DMS 273 treated with DMSO at 0.1 percent for 48 hours (cell line): ENCODE measurements at regions not wholly inside any gene's neighbourhood (a gene's known extent, or its start where the extent isn't known, plus 50 kb on each side); places are given as distances from the start of the nearest gene placed in this dataset.
"Not testable (repeated sequence)": the region's sequence is repeated elsewhere in the genome, so short reads cannot be mapped to it uniquely, and the experiment has no call there.

Source experiments
- DNase-seq: peaks from one replicate; lab custom pipeline; 2025; lab: John Stamatoyannopoulos, UW

DNA sequence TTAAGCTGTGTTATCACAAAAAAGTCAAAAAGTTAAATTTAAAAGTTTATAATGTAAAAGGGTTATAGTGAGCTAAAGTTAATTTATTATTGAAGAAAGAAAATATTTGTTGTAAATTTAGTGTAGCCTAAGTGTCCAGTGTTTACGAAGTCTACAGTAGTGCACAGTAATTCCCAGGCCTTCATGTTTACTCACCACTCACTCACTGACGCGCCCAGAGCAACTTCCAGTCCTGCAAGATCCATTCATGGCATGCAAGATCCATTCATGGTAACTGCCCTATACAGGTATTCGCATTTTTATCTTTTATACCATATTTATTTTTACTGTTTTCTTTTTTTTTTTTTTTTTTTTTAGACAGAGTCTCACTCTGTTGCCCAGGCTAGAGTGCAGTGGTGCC is 69.5 kb downstream of the TPRA1 start:
- DNase-seq, result no peak

DNA sequence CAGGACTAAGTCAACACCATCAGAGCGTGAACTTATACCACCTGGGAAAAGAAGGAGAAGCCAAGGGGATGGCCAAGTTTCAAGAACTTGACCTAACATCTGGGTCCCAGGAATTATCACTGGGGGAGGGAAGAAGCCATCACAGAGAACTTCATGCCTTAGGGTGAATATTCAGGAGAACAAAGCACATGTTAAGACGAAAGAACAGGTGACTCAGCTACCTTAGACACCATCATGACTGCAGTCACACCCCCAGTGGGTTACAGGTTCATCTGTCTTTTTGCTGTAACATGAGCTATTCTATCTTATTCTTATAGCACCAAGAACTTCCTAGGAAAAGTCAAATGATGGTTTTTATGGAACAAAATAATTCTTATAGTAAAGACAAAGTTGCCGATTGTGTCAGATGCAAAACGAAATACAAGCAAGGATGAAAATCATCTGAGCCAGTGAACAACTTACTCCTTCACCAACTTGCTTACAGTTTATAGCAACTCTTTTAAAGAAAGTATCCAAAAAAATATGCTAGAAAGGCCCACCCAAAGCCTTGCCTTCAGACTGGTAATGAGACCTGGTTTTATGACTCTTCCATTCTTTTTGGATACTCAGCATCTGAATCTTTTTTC is 72.0 kb downstream of the TPRA1 start:
- DNase-seq, result no peak

DNA sequence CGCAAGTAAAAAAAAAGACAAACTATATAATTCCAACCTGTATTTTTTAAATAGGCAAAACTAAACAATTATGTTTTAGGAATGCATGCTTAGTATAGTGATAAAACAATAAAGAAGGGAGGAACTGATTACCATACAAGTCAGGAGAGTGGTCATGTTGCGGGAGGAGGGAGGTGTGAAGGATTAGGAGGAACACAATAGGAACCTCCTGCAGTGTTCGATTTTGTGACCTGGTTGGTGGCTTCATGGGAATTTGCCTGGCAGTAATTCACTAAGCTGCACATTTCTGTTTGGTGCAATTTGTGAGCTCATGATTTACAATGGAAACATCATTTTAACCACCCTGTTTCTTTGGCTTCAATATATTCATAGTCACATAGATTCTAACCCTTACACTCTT is 78.3 kb downstream of the TPRA1 start:
- DNase-seq, result no peak

DNA sequence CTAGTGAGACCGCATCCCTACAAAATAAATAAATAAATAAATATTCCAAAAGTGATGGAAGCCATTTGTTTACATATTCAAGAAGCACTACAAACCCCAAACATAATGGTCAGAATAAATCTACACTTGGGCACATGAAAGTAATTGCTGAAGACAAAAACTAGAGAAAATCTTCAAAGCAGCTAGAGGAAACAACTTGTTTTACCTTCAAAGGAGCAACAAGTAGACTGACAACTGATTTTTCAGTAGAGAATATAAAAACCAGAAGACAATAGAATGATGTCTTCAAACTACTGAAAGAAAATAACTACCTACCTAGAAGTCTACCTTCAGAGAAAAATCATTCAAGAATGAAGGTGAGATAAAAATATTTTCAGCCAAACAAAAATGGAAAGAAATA is 89.4 kb downstream of the TPRA1 start:
- DNase-seq, result no peak

DNA sequence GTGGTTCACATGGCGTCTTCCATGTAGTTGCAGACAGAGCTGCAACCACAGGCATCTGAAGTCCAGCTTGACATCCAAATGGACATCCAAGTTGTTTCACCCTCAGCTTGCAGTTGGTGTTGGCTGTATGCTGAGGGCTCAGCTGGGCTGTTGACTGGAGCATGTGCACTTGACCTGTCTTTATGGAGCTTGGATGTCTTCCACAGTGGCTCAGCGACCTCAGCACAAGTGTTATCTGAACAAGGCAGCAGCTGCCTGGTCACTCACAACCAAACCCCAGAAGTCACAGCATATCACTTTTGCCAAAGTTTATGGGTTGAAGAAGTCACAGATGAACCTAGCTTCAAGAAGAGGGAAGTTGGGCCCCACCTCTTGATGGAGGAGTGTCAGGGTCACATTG is 92.9 kb downstream of the TPRA1 start:
- DNase-seq, result no peak

DNA sequence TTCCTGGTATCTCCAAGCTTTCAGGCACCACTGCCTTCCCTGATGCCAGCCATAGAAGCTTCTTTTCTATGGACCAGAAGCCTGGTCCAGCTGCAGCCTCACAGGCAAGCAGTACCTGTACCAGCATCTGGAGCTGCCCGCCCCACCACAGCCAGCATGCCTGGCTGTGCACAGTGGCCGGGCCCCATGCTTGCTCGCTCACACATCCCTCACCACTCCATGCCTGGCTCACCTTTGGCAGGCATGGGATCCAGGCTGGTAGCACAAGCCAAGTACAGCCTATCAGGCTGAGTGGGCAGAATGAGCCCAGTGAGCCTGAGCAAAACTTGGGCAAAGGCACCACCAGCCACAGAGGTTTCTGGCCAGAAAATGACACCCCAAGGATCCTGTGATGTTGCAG is 93.4 kb downstream of the TPRA1 start:
- DNase-seq, result no peak

DNA sequence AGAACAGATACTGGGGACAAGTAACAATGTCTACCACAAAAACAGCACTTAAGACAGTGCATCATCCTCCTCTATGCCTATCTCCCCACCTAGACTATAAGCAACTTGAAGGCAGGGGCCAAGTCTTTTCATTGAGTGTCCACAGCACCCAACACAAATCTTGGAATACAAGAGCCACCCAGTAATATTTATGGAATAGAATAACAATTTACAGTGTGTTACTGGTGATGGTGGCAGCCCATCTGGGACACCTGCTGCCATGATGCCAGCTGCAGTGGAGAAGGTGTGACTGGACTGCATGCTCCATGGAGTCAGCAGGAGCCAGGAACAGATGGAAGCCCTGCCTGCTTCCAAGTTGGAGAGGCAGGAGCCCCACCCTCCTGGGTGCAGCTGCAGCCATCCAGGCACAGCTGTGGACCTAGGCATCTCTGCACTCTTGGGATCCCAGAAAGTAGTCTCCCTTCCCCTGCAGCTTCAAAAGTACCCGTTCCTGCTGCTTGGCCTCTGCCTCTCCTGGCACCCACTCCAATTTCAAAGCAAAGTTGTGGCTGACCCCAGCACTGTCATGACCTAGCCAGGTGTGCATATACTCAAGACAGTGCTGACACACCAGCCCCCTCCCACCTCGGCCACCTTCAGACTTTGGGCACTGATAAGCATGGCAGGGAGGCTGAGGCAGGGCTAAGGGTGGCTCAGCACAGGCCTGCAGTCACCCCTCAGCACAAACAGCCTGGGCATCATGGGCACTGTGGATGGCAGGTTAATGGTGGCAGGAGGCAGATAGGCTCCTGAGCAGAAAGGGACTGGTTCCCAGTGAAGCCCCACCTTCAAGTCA is 94.5 kb downstream of the TPRA1 start:
- DNase-seq, result peak; percentile 15

DNA sequence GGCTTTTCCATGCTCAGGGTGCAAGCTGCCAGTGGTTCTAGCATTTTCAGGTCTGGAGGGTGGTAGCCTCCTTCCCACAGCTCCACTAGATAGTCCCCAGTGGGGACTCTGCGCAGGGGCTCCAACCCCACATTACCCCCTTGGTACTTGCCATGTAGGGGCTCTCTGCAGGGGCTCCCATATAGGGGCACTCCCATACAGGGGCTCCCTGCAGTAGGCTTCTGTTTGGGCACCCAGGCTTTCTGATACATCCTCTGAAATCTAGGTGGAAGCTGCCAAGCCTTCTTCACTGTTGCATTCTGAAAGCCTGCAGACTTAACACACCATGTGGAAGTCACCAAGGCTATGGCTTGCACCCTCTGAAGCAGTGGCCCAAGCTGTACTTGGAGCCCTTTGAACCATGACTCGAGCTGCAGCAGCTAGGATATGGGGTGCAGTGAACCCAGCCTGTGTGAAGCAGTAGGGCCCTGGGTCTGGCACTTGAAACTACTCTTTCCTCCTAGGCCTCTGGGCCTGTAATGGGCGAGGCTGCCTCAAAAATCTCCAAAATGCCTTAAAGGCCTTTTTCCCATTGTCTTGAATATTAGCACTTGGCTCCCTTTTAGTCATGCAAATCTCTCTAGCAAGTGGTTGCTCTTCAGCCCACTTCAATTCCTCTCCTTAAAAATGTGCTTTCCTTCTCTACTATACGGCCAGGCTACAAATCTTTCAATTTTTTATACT is 96.4 kb downstream of the TPRA1 start:
- no peak for DNase-seq

DNA sequence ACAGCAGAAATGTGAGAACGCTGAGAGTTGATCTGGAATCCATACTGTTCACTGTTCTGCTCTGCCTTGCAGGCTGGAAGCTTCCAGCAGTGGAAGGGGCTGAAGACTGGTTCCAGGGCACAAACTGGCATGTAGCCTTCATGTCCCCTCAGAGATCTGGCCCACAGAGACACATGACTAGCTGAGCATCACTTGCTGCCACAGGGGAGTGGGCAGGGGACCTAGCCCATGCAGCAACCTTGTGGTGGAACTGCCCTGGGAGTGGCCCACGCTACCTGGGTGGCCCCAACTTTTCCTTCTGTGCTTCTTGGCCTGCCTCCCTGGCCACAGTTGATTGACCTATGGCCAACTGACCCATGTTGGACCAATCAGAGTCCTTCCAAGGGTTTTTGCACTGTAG is 98.1 kb downstream of the TPRA1 start:
- no peak for DNase-seq

DNA sequence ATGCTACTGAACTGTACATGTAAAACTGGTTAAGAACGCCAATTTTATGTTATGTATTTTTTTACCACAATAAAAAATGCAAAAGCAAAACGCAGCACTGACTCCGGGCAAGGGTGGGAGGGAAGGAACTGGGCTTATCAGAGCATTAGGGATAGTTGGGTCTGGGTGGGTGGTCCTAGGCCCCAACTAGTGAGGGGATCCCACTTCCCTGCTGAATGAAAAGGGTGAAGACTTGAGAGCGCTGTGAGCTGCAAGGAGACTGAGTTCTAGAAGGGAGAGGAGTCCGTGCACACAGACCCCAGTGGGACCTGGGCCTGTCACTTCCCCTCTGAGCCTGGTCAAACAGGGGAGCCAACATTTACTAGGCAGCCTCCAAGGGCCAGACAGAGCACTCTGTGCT is 98.6 kb downstream of the TPRA1 start:
- DNase-seq, result no peak

DNA sequence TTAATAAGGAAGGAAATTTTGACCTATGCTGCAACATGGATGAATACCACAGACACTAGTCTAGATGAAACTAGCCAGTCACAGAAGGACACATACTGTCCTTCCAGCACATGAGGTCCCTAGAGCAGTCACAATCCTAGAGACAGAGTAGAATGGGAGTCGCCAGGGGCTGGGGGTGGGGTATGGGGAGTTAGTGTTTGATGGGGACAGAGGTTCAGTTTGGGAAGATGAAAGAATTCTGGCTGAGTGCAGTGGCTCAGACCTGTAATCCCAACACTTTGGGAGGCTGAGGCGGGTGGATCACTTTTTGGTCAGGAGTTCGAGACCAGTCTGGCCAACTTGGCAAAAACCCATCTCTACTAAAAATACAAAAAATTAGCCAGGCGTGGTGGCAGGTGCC is 99.2 kb downstream of the TPRA1 start:
- no peak for DNase-seq

DNA sequence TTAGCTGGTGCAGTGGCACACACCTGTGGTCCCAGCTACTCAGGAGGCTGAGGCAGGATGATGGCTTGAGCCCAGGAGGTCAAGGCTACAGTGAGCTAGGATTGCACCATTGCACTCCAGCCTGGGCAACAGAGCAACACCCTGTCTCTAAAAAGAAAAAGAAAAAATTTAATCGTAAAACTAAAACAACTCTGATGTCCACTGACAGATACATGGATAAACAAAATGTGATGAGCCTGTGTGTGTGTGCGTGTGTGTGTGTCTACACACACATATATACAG is 99.6 kb downstream of the TPRA1 start:
- not testable (repeated sequence) for DNase-seq

DNA sequence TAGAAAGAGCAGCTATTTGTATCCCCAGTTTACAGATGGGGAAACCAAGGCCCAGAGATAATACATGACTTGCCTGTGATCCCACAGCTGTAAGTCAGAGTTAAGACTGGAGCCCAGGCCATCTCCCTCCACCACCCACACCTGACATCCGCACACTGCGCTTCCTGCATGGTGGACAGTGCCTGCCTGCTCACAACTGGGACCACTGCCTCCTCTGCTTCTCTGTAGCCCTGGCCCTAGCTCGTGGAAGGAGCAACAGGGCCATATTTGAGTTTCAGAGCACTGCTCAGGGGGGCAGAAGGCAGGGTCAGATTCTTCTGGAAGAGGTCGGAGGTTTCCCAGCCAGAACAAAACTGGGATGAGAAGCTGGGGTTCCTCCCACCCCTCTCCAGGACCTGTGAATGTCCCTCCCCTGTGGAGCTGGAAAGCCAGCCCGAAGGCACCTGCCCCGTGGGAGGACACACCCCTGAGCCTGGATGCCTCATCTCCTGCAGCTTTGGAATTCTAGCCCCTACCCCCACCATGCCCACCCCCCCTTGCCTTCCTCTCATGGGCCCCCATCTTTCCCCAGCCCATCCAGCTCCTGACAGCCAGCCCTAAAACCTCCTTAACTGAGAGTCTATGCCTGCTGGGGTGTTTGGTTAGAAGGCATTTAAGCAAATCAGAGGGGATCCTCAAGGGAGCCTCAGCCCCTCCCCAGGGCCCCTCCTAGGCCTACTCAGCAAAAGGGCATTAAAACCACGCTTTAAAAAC is 100.1 kb downstream of the TPRA1 start:
- no peak for DNase-seq

DNA sequence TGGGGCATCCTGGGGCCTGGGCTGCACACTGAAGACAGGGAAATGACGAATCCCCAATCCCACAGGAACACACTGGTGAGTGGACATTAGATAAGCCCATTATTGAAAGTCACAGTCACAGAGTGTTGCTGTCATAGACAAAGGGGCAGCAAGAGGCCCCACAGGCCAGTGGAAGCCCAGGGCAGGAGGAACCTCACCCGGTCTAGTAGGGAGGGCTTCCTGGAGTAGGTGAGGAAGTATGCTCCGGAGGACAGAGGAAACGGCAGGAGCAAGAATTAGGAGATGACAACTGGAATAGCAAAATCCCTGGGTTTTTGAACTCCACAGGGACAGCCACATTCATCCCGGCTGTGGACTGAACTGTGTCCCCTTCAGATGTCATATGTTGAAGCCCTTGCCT is 101.2 kb downstream of the TPRA1 start:
- DNase-seq, result no peak

DNA sequence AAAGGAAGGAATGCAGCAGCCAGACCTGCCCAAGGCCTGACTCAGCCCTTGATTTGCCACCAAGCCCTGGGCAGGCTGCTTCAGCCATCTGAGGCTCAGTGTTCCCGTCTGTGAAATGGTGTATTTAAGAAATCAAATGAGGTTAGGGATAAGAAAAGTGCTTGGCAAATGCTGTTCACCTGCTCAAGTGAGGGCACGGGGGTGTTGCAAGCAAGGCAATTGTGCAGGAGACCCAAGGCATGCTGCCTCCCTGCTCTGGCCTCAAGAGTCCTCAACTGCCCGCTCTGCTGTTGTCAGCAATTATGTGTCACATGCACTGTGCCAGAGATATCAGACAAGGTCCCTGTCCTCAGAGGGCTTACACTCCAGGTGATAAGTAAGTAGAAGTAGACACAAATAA is 101.8 kb downstream of the TPRA1 start:
- no peak for DNase-seq

DNA sequence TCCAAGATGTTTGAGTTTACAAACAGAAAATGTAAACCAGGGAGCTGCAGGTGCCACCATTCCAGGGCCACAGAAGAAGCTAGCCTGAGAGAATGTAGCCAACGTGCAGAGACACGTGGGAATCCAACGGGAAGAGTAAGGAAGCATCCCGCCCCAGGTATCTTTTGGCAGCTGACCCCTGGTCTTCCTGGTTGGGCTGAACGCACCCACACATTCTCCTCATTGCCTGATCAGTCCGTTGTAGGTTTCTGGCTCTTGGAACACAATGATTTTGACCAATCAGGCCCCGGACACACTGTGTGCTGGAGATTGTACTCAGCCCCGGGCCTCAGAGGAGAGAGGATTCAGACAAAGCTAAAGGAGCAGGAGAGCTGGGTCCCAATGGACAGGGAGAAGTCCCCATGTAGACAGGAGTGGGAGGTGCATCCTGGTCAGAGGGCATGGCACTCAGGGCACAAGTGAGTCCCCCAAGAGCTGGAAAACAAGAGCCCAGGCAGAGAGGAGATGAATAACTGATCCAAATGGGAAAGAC is 102.3 kb downstream of the TPRA1 start:
- DNase-seq, result no peak

DNA sequence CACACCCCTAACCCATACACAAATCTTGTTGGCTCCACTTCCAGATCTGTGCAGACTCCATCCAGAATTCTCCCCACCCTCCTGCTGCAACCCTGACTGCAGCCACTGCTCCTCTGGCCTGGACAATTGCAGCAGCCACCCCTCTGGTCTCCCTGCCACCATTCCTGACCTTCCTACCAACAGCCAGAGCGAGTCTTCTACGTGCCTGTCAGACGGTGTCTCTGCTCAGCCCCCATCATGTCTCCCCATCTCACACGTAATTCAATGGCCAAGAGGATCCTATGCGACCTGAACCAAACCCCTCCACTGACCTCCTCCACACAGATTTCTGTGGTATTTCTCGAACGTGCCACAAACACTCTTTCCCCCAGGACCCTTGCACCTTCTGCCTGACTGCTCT is 103.3 kb downstream of the TPRA1 start:
- DNase-seq, result no peak

DNA sequence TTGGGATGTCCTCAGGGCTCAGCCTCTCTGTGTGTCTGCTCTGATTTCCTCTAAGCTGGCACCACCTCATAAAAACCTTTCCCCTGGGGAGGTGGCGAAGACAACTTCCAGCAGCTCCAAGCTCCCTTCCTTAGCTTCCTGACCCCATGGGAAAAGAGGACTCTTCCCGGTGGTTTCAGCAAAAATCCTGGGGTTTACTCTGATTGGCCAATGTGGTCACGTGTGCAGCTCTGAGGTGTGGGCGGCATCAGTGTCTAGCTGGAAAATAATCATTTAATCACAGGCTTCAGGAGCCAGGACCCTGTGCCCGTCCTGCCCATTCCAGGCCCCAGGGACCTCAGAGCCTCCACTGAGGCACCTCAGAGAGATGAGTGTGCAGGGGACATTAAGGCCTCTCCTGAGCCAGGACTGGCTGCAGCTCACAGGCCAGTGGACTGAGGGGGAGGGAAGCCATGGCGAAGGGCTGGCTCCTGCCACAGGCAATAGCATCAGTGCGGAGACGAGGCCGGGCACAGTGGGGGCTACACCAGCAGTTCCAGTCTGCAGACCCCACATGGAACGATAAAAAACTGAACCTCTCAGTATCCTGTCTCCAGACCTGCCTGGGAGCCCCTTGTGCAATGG is 104.1 kb downstream of the TPRA1 start:
- DNase-seq, result no peak

DNA sequence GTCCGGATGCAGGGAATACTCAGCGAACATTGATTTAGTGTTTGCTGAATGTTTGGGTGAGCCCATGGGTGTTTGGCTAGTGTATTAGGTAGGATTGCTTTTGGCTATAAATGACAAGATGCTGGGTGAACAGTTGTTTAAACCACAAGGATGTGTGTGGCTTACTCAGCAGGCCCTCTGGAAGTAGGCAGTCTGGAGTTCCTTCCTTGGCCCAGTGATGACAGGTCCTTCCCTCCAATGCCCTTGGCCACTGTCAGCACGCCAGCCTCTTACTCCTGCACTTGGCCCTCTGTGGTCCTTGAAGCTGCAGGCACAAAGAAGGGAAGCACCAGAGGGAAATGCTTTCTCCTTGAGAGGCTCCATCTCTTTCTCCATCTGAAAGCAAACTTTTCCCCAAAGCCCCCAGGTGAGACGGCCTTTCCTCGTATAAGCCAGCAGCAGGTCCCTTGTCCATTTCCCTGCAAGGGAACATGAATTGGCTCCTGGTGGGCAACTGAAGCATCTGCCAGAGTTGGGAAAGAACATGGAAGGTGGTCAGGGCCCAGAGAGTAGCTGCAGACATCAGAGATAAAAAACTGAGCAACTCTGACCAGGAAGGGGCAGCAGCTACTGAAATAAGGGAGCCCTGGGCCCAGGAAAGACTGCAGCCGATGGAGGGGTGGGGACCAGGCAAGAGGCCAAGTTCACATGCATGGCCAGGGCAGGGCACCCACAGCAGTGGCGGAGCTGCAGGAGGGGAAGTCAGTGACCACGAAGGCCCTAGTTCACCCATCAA is 105.0 kb downstream of the TPRA1 start:
- no peak for DNase-seq

DNA sequence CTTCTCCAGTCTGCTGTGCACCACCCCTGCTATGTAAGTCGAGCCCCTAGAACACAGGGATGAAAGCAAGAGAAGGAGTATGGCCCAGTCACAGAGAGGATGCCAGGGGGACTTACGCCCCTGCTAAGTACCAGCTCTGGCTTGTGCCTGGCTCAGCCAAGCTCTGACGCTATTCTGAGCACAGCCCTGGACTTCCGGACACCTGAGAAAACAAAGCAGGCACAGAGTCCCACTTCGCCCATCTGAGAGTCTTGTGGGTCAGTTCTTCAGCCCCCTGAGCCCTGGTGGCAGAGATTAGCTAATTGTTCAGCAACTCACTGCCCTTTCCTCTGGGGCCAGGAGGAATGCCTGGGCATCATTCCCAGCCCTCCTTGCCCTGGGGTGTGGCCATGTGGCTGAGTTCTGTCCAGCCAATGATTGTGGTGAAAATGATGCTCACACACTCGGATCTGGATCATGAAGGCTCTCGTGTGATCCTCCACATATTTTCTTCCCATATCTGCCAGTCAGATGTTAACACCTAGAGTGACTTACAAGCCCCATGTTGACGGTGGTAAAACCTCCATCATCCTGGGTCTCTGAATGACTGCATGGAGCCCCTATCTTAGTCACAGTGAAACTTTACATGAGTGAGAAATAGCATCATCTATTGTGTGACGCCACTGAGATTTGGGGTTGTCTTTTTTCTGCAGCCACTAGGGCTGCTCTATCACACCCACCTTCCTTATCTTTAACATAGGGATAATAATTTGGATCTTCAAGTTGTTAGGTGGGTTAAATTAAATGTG is 105.7 kb downstream of the TPRA1 start:
- DNase-seq, result no peak
